Progenitor cell of endocrine pancreas (in vitro differentiated cells): ENCODE measurements at regions not wholly inside any gene's neighbourhood (a gene's known extent, or its start where the extent isn't known, plus 50 kb on each side); places are given as distances from the start of the nearest gene placed in this dataset.

Experiments
- DNase-seq: peaks from one replicate; pipeline ENCODE4 v3.0.0; 2021; ENCODE audit warnings: low spot score; ENCODE audit not compliant: unreplicated experiment
- H3K27ac Mint-ChIP-seq: 2 replicates; pipeline ENCODE4 v1.8.0; 2021; ENCODE audit warnings: mild to moderate bottlenecking, moderate library complexity, mixed read lengths
- H3K27me3 Mint-ChIP-seq: 2 replicates; pipeline ENCODE4 v1.8.0; 2021; ENCODE audit warnings: mixed read lengths
- H3K36me3 Mint-ChIP-seq: 2 replicates; pipeline ENCODE4 v1.8.0; 2022; ENCODE audit warnings: mixed read lengths; ENCODE audit not compliant: insufficient read depth
- H3K4me1 Mint-ChIP-seq: 2 replicates; pipeline ENCODE4 v1.8.0; 2021; ENCODE audit warnings: low read depth, mixed read lengths
- H3K4me3 Mint-ChIP-seq: 2 replicates; pipeline ENCODE4 v1.8.0; 2021; ENCODE audit warnings: low read depth, mild to moderate bottlenecking, moderate library complexity, mixed read lengths
- H3K9me3 Mint-ChIP-seq: 2 replicates; pipeline ENCODE4 v1.8.0; 2021; ENCODE audit warnings: low read depth, mixed read lengths
- CTCF ChIP-seq: fragments of 200-600 bp; sonication (generic); IDR thresholded peaks from one replicate; pipeline ENCODE4 v1.5.0; 2021; ENCODE audit warnings: antibody characterized with exemption, mild to moderate bottlenecking; ENCODE audit not compliant: unreplicated experiment

GRCh38 chr4:173697840-173698239 lies 167.8 kb upstream of the HAND2 start:
- no peak for DNase-seq
- H3K4me1 Mint-ChIP-seq = peaks cover 18% of the 10 kb centered on the region
- no peak overlapping the region for H3K4me3 Mint-ChIP-seq
- no peak for TF ChIP-seq CTCF
- no peak overlapping the region for H3K27ac Mint-ChIP-seq
- no peaks in the 10 kb centered on the region for H3K27me3 Mint-ChIP-seq
- H3K36me3 Mint-ChIP-seq = no peaks in the 10 kb centered on the region
- H3K9me3 Mint-ChIP-seq = no peaks in the 10 kb centered on the region

- TF ChIP-seq CTCF = no peak
- Mint-ChIP-seq H3K27me3 (no peaks in the 10 kb centered on the region), H3K4me3 (no peak overlapping the region), H3K9me3 (peaks cover 4% of the 10 kb centered on the region), H3K4me1 (peaks cover 18% of the 10 kb centered on the region), H3K27ac (no peak overlapping the region), H3K36me3 (no peaks in the 10 kb centered on the region)
- DNase-seq = no peak
Measured at GRCh38 chr4:173696551-173696950, 166.5 kb upstream of the HAND2 start.

GRCh38 chr4:173696011-173696410 lies 166.0 kb upstream of the HAND2 start:
- no peaks in the 10 kb centered on the region for H3K36me3 Mint-ChIP-seq
- H3K4me1 Mint-ChIP-seq = peaks cover 18% of the 10 kb centered on the region
- peaks cover 4% of the 10 kb centered on the region for H3K9me3 Mint-ChIP-seq
- H3K27ac Mint-ChIP-seq = no peak overlapping the region
- TF ChIP-seq CTCF = no peak
- no peaks in the 10 kb centered on the region for H3K27me3 Mint-ChIP-seq
- H3K4me3 Mint-ChIP-seq = peak overlapping the region; percentile 6
- no peak for DNase-seq

- Mint-ChIP-seq H3K36me3 (no peaks in the 10 kb centered on the region), H3K9me3 (no peaks in the 10 kb centered on the region)
Measured at GRCh38 chr4:173685831-173686210, 155.8 kb upstream of the HAND2 start.

GRCh38 chr4:173685165-173685830 lies 155.3 kb upstream of the HAND2 start:
- no peaks in the 10 kb centered on the region for H3K27me3 Mint-ChIP-seq
- no peaks in the 10 kb centered on the region for H3K9me3 Mint-ChIP-seq
- H3K4me3 Mint-ChIP-seq = no peak overlapping the region
- no peak overlapping the region for H3K27ac Mint-ChIP-seq
- DNase-seq = no peak
- no peak for TF ChIP-seq CTCF
- peaks cover 2% of the 10 kb centered on the region for H3K4me1 Mint-ChIP-seq
- H3K36me3 Mint-ChIP-seq = no peaks in the 10 kb centered on the region

More at GRCh38 chr4:173685831-173686210, 155.8 kb upstream of the HAND2 start:
- Mint-ChIP-seq H3K27ac (no peak overlapping the region), H3K4me1 (peaks cover 2% of the 10 kb centered on the region), H3K4me3 (no peak overlapping the region), H3K27me3 (no peaks in the 10 kb centered on the region)
- no peak for TF ChIP-seq CTCF
- no peak for DNase-seq
